ENCODE measurements at regions not wholly inside any gene's neighbourhood (a gene's known extent, or its start where the extent isn't known, plus 50 kb on each side); places are given as distances from the start of the nearest gene placed in this dataset.

DNA sequence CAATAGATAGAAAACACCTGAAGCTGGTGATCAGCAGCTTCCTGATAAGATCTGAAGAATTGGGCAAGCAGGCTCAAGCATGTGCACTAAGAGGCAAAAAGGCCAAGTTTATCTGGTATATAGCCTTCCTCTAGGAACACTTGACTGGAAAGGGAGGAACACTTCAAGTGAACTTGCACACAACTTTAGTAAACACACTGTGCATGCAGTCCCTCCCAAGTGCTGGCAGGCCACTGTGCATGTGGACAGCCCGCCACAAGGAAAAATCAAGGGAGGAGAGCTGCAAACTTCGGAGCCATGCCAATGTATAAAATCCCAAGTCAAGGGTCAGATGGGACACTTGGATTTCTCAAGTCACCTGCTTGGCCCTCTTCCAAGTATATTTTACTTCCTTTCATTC lies 645.8 kb upstream of the NDST4 start:
- no peaks in the 10 kb centered on the region for H3K9me3 ChIP-seq (ENCODE audit: insufficient read depth, low read depth, low read length)
- H3K9me2 ChIP-seq (replicated peaks; ENCODE audit: low read depth, low read length) = no peaks in the 10 kb centered on the region
- no peak overlapping the region for H3K9ac ChIP-seq (ENCODE audit: low read depth, low read length, poor library complexity, severe bottlenecking)
- no peaks in the 10 kb centered on the region for H3K36me3 ChIP-seq (ENCODE audit: insufficient read depth, low read length)
- no peak overlapping the region for H3K4me3 ChIP-seq (ENCODE audit: low read length, poor library complexity, severe bottlenecking)
- no peak overlapping the region for H3K4me2 ChIP-seq (ENCODE audit: low read depth, low read length, poor library complexity, severe bottlenecking)
- TF ChIP-seq EZH2phosphoT487 (IDR thresholded peaks at IDR 0.05; ENCODE audit: borderline replicate concordance) = no peak
- TF ChIP-seq, protein P1, sequence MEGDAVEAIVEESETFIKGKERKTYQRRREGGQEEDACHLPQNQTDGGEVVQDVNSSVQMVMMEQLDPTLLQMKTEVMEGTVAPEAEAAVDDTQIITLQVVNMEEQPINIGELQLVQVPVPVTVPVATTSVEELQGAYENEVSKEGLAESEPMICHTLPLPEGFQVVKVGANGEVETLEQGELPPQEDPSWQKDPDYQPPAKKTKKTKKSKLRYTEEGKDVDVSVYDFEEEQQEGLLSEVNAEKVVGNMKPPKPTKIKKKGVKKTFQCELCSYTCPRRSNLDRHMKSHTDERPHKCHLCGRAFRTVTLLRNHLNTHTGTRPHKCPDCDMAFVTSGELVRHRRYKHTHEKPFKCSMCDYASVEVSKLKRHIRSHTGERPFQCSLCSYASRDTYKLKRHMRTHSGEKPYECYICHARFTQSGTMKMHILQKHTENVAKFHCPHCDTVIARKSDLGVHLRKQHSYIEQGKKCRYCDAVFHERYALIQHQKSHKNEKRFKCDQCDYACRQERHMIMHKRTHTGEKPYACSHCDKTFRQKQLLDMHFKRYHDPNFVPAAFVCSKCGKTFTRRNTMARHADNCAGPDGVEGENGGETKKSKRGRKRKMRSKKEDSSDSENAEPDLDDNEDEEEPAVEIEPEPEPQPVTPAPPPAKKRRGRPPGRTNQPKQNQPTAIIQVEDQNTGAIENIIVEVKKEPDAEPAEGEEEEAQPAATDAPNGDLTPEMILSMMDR (conservative IDR thresholded peaks at IDR 0.05; ENCODE audit: low read length) = no peak
- H3K27me3 ChIP-seq (ENCODE audit: insufficient read depth, low read length, poor library complexity, severe bottlenecking) = no peaks in the 10 kb centered on the region
- no peaks in the 10 kb centered on the region for H3K79me2 ChIP-seq (ENCODE audit: insufficient read depth, low read length)
- peaks cover 4% of the 10 kb centered on the region for H3K4me1 ChIP-seq (ENCODE audit: insufficient read depth, low read length, poor library complexity, severe bottlenecking)
- no peaks in the 10 kb centered on the region for H3F3A ChIP-seq (ENCODE audit: low read depth)
- no peak overlapping the region for H2AFZ ChIP-seq (ENCODE audit: low read length)
- H4K20me1 ChIP-seq (ENCODE audit: insufficient read depth, low read length, poor library complexity, severe bottlenecking) = no peaks in the 10 kb centered on the region

DNA sequence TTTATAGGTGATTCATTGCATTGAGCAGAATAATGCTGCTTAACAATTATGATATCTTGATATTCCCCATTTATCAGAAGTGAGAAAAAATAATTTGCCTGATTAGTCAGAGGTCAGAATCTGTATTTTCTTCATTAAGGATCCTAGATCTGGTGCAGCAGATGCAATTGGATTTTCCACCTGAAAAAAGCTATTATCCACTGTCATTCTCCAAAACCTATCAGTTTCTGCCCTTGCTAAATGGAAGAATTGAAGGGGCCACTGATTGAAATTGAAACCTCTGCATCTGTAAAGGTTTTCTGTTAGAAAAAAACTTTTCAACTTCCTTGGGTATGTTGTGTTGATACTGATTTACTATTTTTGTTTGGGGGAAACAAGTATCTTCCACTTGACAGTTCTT lies 636.0 kb upstream of the NDST4 start:
- Histone ChIP-seq H3K36me3 (ENCODE audit: insufficient read depth, low read length) (no peaks in the 10 kb centered on the region), H3K9me2 (replicated peaks; ENCODE audit: low read depth, low read length) (no peaks in the 10 kb centered on the region), H3K4me1 (ENCODE audit: insufficient read depth, low read length, poor library complexity, severe bottlenecking) (no peaks in the 10 kb centered on the region), H3K4me2 (ENCODE audit: low read depth, low read length, poor library complexity, severe bottlenecking) (no peak overlapping the region), H3K9me3 (ENCODE audit: insufficient read depth, low read depth, low read length) (no peaks in the 10 kb centered on the region), H3K4me3 (ENCODE audit: low read length, poor library complexity, severe bottlenecking) (no peak overlapping the region), H4K20me1 (ENCODE audit: insufficient read depth, low read length, poor library complexity, severe bottlenecking) (no peaks in the 10 kb centered on the region), H3K9ac (ENCODE audit: low read depth, low read length, poor library complexity, severe bottlenecking) (no peak overlapping the region), H3F3A (ENCODE audit: low read depth) (no peaks in the 10 kb centered on the region), H3K27me3 (ENCODE audit: insufficient read depth, low read length, poor library complexity, severe bottlenecking) (no peaks in the 10 kb centered on the region), H2AFZ (ENCODE audit: low read length) (no peak overlapping the region), H3K79me2 (ENCODE audit: insufficient read depth, low read length) (no peaks in the 10 kb centered on the region)
- no peak for TF ChIP-seq EZH2phosphoT487 (IDR thresholded peaks at IDR 0.05; ENCODE audit: borderline replicate concordance)
- TF ChIP-seq, protein P1 (conservative IDR thresholded peaks at IDR 0.05; ENCODE audit: low read length) = no peak

DNA sequence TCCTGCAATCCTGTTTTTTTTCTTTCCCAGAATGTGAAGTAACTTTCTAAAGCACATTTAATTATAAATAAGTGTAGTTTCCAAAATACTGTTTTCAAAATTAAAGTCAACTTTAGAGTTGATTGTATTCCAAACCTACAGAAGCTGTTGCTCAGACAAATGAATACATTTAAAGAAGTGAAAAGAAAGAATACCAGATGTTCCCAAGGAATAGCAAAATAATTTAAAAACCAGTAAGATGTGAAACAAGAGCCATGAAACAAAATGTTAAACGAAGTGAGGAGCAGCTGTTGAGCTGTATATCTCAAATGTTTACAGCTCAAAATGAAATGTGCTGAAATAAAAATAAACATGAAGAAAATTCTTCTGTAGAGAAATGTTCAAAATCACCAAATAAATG lies 627.4 kb upstream of the NDST4 start:
- H3K4me1 ChIP-seq (ENCODE audit: insufficient read depth, low read length, poor library complexity, severe bottlenecking) = no peaks in the 10 kb centered on the region
- no peaks in the 10 kb centered on the region for H3K9me3 ChIP-seq (ENCODE audit: insufficient read depth, low read depth, low read length)
- H2AFZ ChIP-seq (ENCODE audit: low read length) = no peak overlapping the region
- no peak overlapping the region for H3K9ac ChIP-seq (ENCODE audit: low read depth, low read length, poor library complexity, severe bottlenecking)
- no peaks in the 10 kb centered on the region for H3K27me3 ChIP-seq (ENCODE audit: insufficient read depth, low read length, poor library complexity, severe bottlenecking)
- TF ChIP-seq, protein P1 (conservative IDR thresholded peaks at IDR 0.05; ENCODE audit: low read length) = no peak
- no peak for TF ChIP-seq EZH2phosphoT487 (IDR thresholded peaks at IDR 0.05; ENCODE audit: borderline replicate concordance)
- H3F3A ChIP-seq (ENCODE audit: low read depth) = no peaks in the 10 kb centered on the region
- H3K36me3 ChIP-seq (ENCODE audit: insufficient read depth, low read length) = no peaks in the 10 kb centered on the region
- no peak overlapping the region for H3K4me3 ChIP-seq (ENCODE audit: low read length, poor library complexity, severe bottlenecking)
- no peak overlapping the region for H3K4me2 ChIP-seq (ENCODE audit: low read depth, low read length, poor library complexity, severe bottlenecking)
- H3K79me2 ChIP-seq (ENCODE audit: insufficient read depth, low read length) = no peaks in the 10 kb centered on the region
- H4K20me1 ChIP-seq (ENCODE audit: insufficient read depth, low read length, poor library complexity, severe bottlenecking) = no peaks in the 10 kb centered on the region
- no peaks in the 10 kb centered on the region for H3K9me2 ChIP-seq (replicated peaks; ENCODE audit: low read depth, low read length)
